SU-DHL-6 (cell line): ENCODE measurements at regions not wholly inside any gene's neighbourhood (a gene's known extent, or its start where the extent isn't known, plus 50 kb on each side); places are given as distances from the start of the nearest gene placed in this dataset.

Source experiments
- CTCF ChIP-seq: fragments of 200-600 bp; sonication (generic); IDR thresholded peaks from one replicate; pipeline ENCODE4 v1.5.1; 2017; ENCODE audit warnings: antibody characterized with exemption, mild to moderate bottlenecking, low read length, moderate library complexity; ENCODE audit not compliant: insufficient read depth, poor library complexity, severe bottlenecking
- EZH2phosphoT487 ChIP-seq: fragments of 200-600 bp; sonication (generic), shearing (Covaris generic); conservative IDR thresholded peaks from 2 replicates; pipeline ENCODE4 v1.6.1; 2018; ENCODE audit warnings: mild to moderate bottlenecking, antibody characterized with exemption, low read length, moderate library complexity, mixed read lengths

DNA sequence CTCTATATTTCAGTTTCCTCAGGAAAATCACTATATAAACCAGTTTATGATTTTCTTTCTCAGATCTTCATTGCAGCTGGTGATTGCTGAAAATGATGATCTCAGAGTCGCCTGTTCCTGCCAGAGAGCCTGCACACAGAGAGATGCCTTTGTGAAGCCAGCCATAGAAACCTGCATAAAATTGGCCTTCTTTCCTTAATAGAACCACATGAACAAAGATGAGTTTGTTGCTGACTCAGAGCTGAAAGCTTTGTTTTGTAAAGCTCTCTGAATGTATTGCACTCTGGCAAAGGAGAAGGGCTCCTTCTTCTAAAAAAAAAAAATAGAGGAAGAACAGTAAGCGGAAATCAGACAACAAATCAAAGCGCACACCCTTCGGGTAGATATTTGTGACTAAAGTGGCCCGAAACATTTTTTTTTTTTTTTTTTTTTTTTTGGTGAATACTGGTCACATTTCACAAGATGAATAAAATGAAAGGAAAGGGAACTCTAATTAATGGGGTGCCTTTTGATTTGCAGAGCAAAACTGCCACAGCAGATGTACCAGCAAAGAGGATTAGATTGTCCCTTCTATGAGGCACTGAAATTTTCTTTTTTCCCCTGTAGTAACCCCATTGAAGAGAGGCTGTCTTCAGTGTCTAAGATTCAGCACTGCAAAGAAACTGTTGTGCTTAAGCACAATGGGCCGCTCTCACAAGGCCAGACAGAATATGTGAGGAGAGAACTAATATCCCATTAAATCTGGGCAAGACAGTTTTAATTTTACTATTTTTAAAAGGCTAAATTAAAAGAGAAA lies 75.1 kb upstream of the PTPRZ1 start:
- TF ChIP-seq CTCF (no peak), EZH2phosphoT487 (no peak)
